Activated gamma-delta T cell (primary cell): ENCODE measurements at regions not wholly inside any gene's neighbourhood (a gene's known extent, or its start where the extent isn't known, plus 50 kb on each side); places are given as distances from the start of the nearest gene placed in this dataset.

Experiments used
- DNase-seq: peaks from one replicate; lab custom pipeline; 2025; lab: John Stamatoyannopoulos, UW

- no peak for DNase-seq
These were observed 71.8 kb upstream of the CD180 start for GRCh38 chr5:67268231-67269021.

GRCh38 chr5:67267512-67268216, 71.1 kb upstream of the CD180 start:
- DNase-seq: no peak

GRCh38 chr5:67266654-67267350, 70.2 kb upstream of the CD180 start:
- DNase-seq: no peak

- no peak for DNase-seq
These were observed 69.4 kb upstream of the CD180 start for GRCh38 chr5:67265951-67266350.

- no peak for DNase-seq
These were observed 67.2 kb upstream of the CD180 start for GRCh38 chr5:67263656-67264408.

GRCh38 chr5:67262956-67263355, 66.4 kb upstream of the CD180 start:
- DNase-seq: no peak

GRCh38 chr5:67262206-67262605, 65.6 kb upstream of the CD180 start:
- no peak for DNase-seq

- DNase-seq: no peak
These were observed 63.1 kb upstream of the CD180 start for GRCh38 chr5:67259548-67260215.

GRCh38 chr5:67257500-67257899, 60.9 kb upstream of the CD180 start:
- DNase-seq: no peak

GRCh38 chr5:67257077-67257476, 60.5 kb upstream of the CD180 start:
- no peak for DNase-seq

GRCh38 chr5:67255881-67256280, 59.3 kb upstream of the CD180 start:
- DNase-seq: no peak

- no peak for DNase-seq
These were observed 57.3 kb upstream of the CD180 start for GRCh38 chr5:67253911-67254310.

- DNase-seq: no peak
These were observed 52.9 kb upstream of the CD180 start for GRCh38 chr5:67249590-67249895.

- no peak for DNase-seq
These were observed 52.3 kb upstream of the CD180 start for GRCh38 chr5:67248703-67249589.

- no peak for DNase-seq
These were observed 50.1 kb upstream of the CD180 start for GRCh38 chr5:67246546-67247268.
